Choroid plexus epithelial cell (primary cell): ENCODE measurements at regions not wholly inside any gene's neighbourhood (a gene's known extent, or its start where the extent isn't known, plus 50 kb on each side); places are given as distances from the start of the nearest gene placed in this dataset.

Experiments used
- DNase-seq: peaks from one replicate; pipeline ENCODE4 v3.0.0-alpha.2; 2010; ENCODE audit warnings: low read depth
- H3K4me3 ChIP-seq: 2 replicates; pipeline ENCODE4 v1.5.1; 2011; ENCODE audit warnings: low read depth, mild to moderate bottlenecking, control low read depth, low read length, moderate library complexity
- CTCF ChIP-seq: conservative IDR thresholded peaks from 2 replicates; pipeline ENCODE4 v1.5.1; 2011; ENCODE audit warnings: low read depth, mild to moderate bottlenecking, control low read depth, inconsistent platforms, low read length, moderate library complexity

- H3K4me3 ChIP-seq = no peak overlapping the region
- no peak for DNase-seq
- TF ChIP-seq CTCF = no peak
Observed at GRCh38 chr16:49075709-49076108, 205.9 kb downstream of the CBLN1 start.

- H3K4me3 ChIP-seq = no peak overlapping the region
- TF ChIP-seq CTCF = no peak
- DNase-seq = no peak
Observed at GRCh38 chr16:49068224-49068623, 213.4 kb downstream of the CBLN1 start.

GRCh38 chr16:49067776-49068175, 213.9 kb downstream of the CBLN1 start:
- no peak for TF ChIP-seq CTCF
- DNase-seq = no peak
- no peak overlapping the region for H3K4me3 ChIP-seq

- no peak overlapping the region for H3K4me3 ChIP-seq
- no peak for TF ChIP-seq CTCF
- no peak for DNase-seq
Observed at GRCh38 chr16:49061137-49061714, 220.4 kb downstream of the CBLN1 start.

- DNase-seq = no peak
- H3K4me3 ChIP-seq = no peak overlapping the region
- TF ChIP-seq CTCF = no peak
Observed at GRCh38 chr16:49060728-49061127, 220.9 kb downstream of the CBLN1 start.

GRCh38 chr16:49058382-49058781, 223.3 kb downstream of the CBLN1 start:
- TF ChIP-seq CTCF = no peak
- H3K4me3 ChIP-seq = no peak overlapping the region
- DNase-seq = no peak

GRCh38 chr16:49057936-49058335, 223.7 kb downstream of the CBLN1 start:
- TF ChIP-seq CTCF = no peak
- DNase-seq = no peak
- H3K4me3 ChIP-seq = no peak overlapping the region
